Transverse colon (tissue), 1 donor: ENCODE measurements at regions not wholly inside any gene's neighbourhood (a gene's known extent, or its start where the extent isn't known, plus 50 kb on each side); places are given as distances from the start of the nearest gene placed in this dataset.

Experiments
- EP300 ChIP-seq: sonication (generic); formaldehyde crosslinking; IDR thresholded peaks from one replicate; pipeline ENCODE4 v1.6.1; 2017; ENCODE audit warnings: antibody characterized with exemption, low read depth
- POLR2A ChIP-seq: fragments of 450-650 bp; IDR thresholded peaks from one replicate; pipeline ENCODE4 v1.6.1; 2016; ENCODE audit warnings: antibody characterized with exemption, mild to moderate bottlenecking, moderate library complexity

GRCh38 chr18:30093376-30093775 lies 949.2 kb downstream of the DSC3 start:
- no peak for TF ChIP-seq POLR2A
- TF ChIP-seq EP300 = no peak
